Panc1 (cell line): ENCODE measurements at regions not wholly inside any gene's neighbourhood (a gene's known extent, or its start where the extent isn't known, plus 50 kb on each side); places are given as distances from the start of the nearest gene placed in this dataset.

Experiments used
- POLR2AphosphoS5 ChIP-seq: IDR thresholded peaks from 2 replicates; pipeline ENCODE4 v1.6.1; 2012; ENCODE audit warnings: mild to moderate bottlenecking, low read depth, low read length, moderate library complexity
- TF ChIP-seq, protein P1 (sequence below): fragments of 450-650 bp; IDR thresholded peaks from 2 replicates; pipeline ENCODE4 v1.5.1; 2017; ENCODE audit warnings: mild to moderate bottlenecking
- TF ChIP-seq, protein P2 (sequence below), 2 experiments: IDR thresholded peaks; 2 replicates each; pipeline ENCODE4 v1.6.1; 2011 to 2012; ENCODE audit warnings: low read depth in 2 of 2, control low read depth in 1 of 2, low read length in 1 of 2, mild to moderate bottlenecking in 1 of 2, moderate library complexity in 1 of 2; ENCODE audit not compliant: insufficient read depth in 1 of 2

DNA sequence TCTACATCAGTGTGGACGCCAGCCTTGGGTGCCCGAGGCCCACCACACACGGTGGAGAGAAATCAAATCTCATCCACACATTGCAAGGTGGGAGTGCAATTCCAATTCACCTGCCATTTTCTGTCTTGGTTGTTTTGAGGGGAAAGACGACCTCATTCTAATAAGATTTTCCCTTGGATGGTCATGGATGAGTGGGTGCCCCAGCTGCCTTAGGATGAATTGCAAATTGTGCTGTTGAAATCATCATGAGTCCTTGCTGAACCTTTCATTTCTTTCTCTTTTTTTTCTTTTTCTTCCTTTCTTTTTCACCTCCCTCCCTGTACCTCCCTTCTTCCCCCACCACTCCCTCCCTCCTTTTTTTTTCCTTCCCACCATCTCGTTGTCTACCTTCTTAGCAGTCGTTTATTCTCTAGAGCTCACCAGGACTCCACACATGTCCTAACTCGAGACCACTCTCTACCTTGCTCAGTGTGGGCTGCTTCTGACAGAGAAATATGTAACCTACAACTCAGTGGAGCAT is 266.9 kb upstream of the NFE2L3 start:
- TF ChIP-seq, protein P1, sequence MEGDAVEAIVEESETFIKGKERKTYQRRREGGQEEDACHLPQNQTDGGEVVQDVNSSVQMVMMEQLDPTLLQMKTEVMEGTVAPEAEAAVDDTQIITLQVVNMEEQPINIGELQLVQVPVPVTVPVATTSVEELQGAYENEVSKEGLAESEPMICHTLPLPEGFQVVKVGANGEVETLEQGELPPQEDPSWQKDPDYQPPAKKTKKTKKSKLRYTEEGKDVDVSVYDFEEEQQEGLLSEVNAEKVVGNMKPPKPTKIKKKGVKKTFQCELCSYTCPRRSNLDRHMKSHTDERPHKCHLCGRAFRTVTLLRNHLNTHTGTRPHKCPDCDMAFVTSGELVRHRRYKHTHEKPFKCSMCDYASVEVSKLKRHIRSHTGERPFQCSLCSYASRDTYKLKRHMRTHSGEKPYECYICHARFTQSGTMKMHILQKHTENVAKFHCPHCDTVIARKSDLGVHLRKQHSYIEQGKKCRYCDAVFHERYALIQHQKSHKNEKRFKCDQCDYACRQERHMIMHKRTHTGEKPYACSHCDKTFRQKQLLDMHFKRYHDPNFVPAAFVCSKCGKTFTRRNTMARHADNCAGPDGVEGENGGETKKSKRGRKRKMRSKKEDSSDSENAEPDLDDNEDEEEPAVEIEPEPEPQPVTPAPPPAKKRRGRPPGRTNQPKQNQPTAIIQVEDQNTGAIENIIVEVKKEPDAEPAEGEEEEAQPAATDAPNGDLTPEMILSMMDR: no peak
- TF ChIP-seq POLR2AphosphoS5: no peak
- TF ChIP-seq, protein P2, sequence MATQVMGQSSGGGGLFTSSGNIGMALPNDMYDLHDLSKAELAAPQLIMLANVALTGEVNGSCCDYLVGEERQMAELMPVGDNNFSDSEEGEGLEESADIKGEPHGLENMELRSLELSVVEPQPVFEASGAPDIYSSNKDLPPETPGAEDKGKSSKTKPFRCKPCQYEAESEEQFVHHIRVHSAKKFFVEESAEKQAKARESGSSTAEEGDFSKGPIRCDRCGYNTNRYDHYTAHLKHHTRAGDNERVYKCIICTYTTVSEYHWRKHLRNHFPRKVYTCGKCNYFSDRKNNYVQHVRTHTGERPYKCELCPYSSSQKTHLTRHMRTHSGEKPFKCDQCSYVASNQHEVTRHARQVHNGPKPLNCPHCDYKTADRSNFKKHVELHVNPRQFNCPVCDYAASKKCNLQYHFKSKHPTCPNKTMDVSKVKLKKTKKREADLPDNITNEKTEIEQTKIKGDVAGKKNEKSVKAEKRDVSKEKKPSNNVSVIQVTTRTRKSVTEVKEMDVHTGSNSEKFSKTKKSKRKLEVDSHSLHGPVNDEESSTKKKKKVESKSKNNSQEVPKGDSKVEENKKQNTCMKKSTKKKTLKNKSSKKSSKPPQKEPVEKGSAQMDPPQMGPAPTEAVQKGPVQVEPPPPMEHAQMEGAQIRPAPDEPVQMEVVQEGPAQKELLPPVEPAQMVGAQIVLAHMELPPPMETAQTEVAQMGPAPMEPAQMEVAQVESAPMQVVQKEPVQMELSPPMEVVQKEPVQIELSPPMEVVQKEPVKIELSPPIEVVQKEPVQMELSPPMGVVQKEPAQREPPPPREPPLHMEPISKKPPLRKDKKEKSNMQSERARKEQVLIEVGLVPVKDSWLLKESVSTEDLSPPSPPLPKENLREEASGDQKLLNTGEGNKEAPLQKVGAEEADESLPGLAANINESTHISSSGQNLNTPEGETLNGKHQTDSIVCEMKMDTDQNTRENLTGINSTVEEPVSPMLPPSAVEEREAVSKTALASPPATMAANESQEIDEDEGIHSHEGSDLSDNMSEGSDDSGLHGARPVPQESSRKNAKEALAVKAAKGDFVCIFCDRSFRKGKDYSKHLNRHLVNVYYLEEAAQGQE (IDR thresholded peaks at IDR 0.05; ENCODE audit: insufficient read depth in 1 of 2, low read depth in 2 of 2, low read length in 1 of 2): no peak
